ENCODE measurements at regions not wholly inside any gene's neighbourhood (a gene's known extent, or its start where the extent isn't known, plus 50 kb on each side); places are given as distances from the start of the nearest gene placed in this dataset.

DNA sequence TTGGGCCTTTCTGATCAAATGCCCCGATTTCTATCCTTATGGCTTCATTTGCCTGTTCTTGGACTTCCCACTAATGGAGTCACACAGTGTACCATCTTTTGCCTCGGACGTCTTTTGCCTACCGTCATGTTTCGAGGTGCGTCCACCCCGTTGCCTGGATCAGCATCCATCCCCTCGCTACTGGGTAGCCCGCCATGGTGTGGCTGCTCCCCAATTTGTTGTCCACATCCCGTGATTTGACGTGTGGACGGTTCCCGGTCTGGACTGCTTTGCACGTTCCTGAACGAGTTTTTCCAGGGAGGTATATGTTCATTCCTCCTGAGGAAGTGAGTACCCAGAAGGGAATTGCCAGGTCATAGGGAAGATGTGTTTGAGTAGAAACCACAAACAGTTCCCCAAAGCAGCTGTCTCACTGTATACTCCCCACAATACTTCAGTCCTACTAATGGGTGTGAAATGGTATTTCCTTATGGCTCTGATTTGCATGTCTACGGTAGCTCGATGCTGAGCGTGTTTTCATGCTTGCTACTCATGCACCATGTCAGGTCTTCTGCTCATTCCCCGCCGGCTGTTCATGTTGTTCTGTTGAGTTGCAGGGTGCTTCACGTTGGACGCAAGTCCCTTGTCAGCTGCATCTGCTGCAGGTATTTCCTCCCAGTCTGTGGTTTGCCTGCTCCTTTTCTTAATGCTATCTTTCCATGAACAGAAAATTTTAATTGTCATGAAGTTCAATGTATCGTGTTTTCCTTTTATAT, 86.8 kb upstream of the AFDN start:
- Histone ChIP-seq H4K20me1 (ENCODE audit: insufficient read depth) (no peaks in the 10 kb centered on the region), H3K27me3 (ENCODE audit: insufficient read depth, low read depth, low read length) (no peaks in the 10 kb centered on the region), H3K4me2 (ENCODE audit: low read length) (no peak overlapping the region), H3K4me3 (ENCODE audit: low read length) (no peak overlapping the region), H3K9ac (ENCODE audit: low read length) (no peak overlapping the region), H3F3A (ENCODE audit: insufficient read depth, low read length, poor library complexity, severe bottlenecking) (no peaks in the 10 kb centered on the region), H3K36me3 (ENCODE audit: insufficient read depth, low read length) (no peaks in the 10 kb centered on the region), H3K27ac (ENCODE audit: low read length) (no peak overlapping the region), H3K9me2 (ENCODE audit: insufficient read depth, low read length) (no peaks in the 10 kb centered on the region), H2AFZ (ENCODE audit: low read depth, low read length) (no peak overlapping the region), H3K79me2 (replicated peaks; ENCODE audit: insufficient read depth, low read length) (no peaks in the 10 kb centered on the region), H3K9me3 (ENCODE audit: low read length) (no peaks in the 10 kb centered on the region)
- no peak for TF ChIP-seq MXI1 (conservative IDR thresholded peaks at IDR 0.05; ENCODE audit: poor library complexity, severe bottlenecking)
- no peak for TF ChIP-seq EZH2 (IDR thresholded peaks at IDR 0.05; ENCODE audit: borderline replicate concordance, insufficient read depth, low read length, poor library complexity, severe bottlenecking)
- TF ChIP-seq, protein P1, sequence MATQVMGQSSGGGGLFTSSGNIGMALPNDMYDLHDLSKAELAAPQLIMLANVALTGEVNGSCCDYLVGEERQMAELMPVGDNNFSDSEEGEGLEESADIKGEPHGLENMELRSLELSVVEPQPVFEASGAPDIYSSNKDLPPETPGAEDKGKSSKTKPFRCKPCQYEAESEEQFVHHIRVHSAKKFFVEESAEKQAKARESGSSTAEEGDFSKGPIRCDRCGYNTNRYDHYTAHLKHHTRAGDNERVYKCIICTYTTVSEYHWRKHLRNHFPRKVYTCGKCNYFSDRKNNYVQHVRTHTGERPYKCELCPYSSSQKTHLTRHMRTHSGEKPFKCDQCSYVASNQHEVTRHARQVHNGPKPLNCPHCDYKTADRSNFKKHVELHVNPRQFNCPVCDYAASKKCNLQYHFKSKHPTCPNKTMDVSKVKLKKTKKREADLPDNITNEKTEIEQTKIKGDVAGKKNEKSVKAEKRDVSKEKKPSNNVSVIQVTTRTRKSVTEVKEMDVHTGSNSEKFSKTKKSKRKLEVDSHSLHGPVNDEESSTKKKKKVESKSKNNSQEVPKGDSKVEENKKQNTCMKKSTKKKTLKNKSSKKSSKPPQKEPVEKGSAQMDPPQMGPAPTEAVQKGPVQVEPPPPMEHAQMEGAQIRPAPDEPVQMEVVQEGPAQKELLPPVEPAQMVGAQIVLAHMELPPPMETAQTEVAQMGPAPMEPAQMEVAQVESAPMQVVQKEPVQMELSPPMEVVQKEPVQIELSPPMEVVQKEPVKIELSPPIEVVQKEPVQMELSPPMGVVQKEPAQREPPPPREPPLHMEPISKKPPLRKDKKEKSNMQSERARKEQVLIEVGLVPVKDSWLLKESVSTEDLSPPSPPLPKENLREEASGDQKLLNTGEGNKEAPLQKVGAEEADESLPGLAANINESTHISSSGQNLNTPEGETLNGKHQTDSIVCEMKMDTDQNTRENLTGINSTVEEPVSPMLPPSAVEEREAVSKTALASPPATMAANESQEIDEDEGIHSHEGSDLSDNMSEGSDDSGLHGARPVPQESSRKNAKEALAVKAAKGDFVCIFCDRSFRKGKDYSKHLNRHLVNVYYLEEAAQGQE (IDR thresholded peaks at IDR 0.05; ENCODE audit: borderline replicate concordance): no peak
- TF ChIP-seq RAD21 (conservative IDR thresholded peaks at IDR 0.05): no peak
- TF ChIP-seq CTCF (IDR thresholded peaks at IDR 0.05; ENCODE audit: poor library complexity, severe bottlenecking): no peak
- no peak for TF ChIP-seq POLR2AphosphoS5 (IDR thresholded peaks at IDR 0.05)
- TF ChIP-seq EP300 (conservative IDR thresholded peaks at IDR 0.05; ENCODE audit: poor library complexity, severe bottlenecking): no peak

- H3K27ac ChIP-seq (ENCODE audit: low read length): no peak overlapping the region
- H3K4me2 ChIP-seq (ENCODE audit: low read length): no peak overlapping the region
- H3K9me2 ChIP-seq (ENCODE audit: insufficient read depth, low read length): no peaks in the 10 kb centered on the region
- no peak overlapping the region for H3K9ac ChIP-seq (ENCODE audit: low read length)
- no peaks in the 10 kb centered on the region for H3K79me2 ChIP-seq (replicated peaks; ENCODE audit: insufficient read depth, low read length)
- H3K36me3 ChIP-seq (ENCODE audit: insufficient read depth, low read length): no peaks in the 10 kb centered on the region
- no peaks in the 10 kb centered on the region for H4K20me1 ChIP-seq (ENCODE audit: insufficient read depth)
- no peak overlapping the region for H3K4me3 ChIP-seq (ENCODE audit: low read length)
- no peaks in the 10 kb centered on the region for H3F3A ChIP-seq (ENCODE audit: insufficient read depth, low read length, poor library complexity, severe bottlenecking)
- no peaks in the 10 kb centered on the region for H3K9me3 ChIP-seq (ENCODE audit: low read length)
- no peaks in the 10 kb centered on the region for H3K27me3 ChIP-seq (ENCODE audit: insufficient read depth, low read depth, low read length)
- no peak overlapping the region for H2AFZ ChIP-seq (ENCODE audit: low read depth, low read length)
- no peak for TF ChIP-seq TAF1 (IDR thresholded peaks at IDR 0.05; ENCODE audit: low read depth)
- no peak for TF ChIP-seq RAD21 (conservative IDR thresholded peaks at IDR 0.05)
- no peak for TF ChIP-seq EZH2 (IDR thresholded peaks at IDR 0.05; ENCODE audit: borderline replicate concordance, insufficient read depth, low read length, poor library complexity, severe bottlenecking)
- TF ChIP-seq SMC3 (conservative IDR thresholded peaks at IDR 0.05; ENCODE audit: poor library complexity): no peak
- TF ChIP-seq MXI1 (conservative IDR thresholded peaks at IDR 0.05; ENCODE audit: poor library complexity, severe bottlenecking): no peak
- TF ChIP-seq EP300 (conservative IDR thresholded peaks at IDR 0.05; ENCODE audit: poor library complexity, severe bottlenecking): no peak
- no peak for TF ChIP-seq POLR2AphosphoS5 (IDR thresholded peaks at IDR 0.05)
- TF ChIP-seq, protein P1 (IDR thresholded peaks at IDR 0.05; ENCODE audit: borderline replicate concordance): no peak
- TF ChIP-seq CTCF (IDR thresholded peaks at IDR 0.05; ENCODE audit: poor library complexity, severe bottlenecking): no peak
These were observed 83.9 kb upstream of the AFDN start for GRCh38 chr6:167742719-167743303.
